ENCODE measurements at regions not wholly inside any gene's neighbourhood (a gene's known extent, or its start where the extent isn't known, plus 50 kb on each side); places are given as distances from the start of the nearest gene placed in this dataset.
A peak's percentile ranks its signal among the peaks of the same experiment; 100 is the strongest.

- WGBS, 2 donors (ENCODE audit: extremely low coverage in 2 of 2, insufficient read length in 2 of 2, insufficient replicate concordance in 1 of 2), result no CpG with 5 or more reads among the region's 3 CpGs
- Histone ChIP-seq H2BK5ac (ENCODE audit: low read length) (no peak overlapping the region), H3K4me1 (ENCODE audit: control insufficient read depth in 2 of 2, insufficient read depth in 1 of 2, low read depth in 1 of 2, low read length in 2 of 2) (no peaks in the 10 kb centered on the region), H3K4me3 (ENCODE audit: low read length in 2 of 2) (no peak overlapping the region), H2BK12ac (ENCODE audit: low read length) (no peak overlapping the region), H3K4me2 (ENCODE audit: insufficient read depth, low read length, poor library complexity, severe bottlenecking) (no peak overlapping the region), H2AK5ac (ENCODE audit: low read depth, low read length) (no peak overlapping the region), H4K91ac (ENCODE audit: low read depth, low read length, poor library complexity) (no peak overlapping the region), H3K27me3 (ENCODE audit: control insufficient read depth in 3 of 3, insufficient read depth in 3 of 3, low read depth in 1 of 3, low read length in 3 of 3) (no peaks in the 10 kb centered on the region), H3K4ac (ENCODE audit: low read length) (no peak overlapping the region), H3K23ac (ENCODE audit: low read depth, low read length, poor library complexity) (no peak overlapping the region), H3K79me1 (ENCODE audit: low read depth, low read length) (no peaks in the 10 kb centered on the region), H4K8ac (ENCODE audit: low read depth, low read length) (no peak overlapping the region), H2BK15ac (ENCODE audit: low read length) (no peak overlapping the region), H3K18ac (ENCODE audit: low read length) (no peak overlapping the region), H3K36me3 (replicated peaks in 1 of 2; ENCODE audit: control insufficient read depth in 2 of 2, insufficient read depth in 2 of 2, low read length in 2 of 2) (no peaks in the 10 kb centered on the region), H3K9ac (ENCODE audit: low read depth, low read length, poor library complexity) (no peak overlapping the region), H2BK120ac (ENCODE audit: low read depth, low read length) (no peak overlapping the region), H3K14ac (ENCODE audit: low read length) (no peak overlapping the region), H3K9me3 (replicated peaks in 1 of 2; ENCODE audit: control insufficient read depth in 2 of 2, insufficient read depth in 1 of 2, low read depth in 1 of 2, low read length in 2 of 2) (no peaks in the 10 kb centered on the region), H2AFZ (ENCODE audit: low read length) (no peak overlapping the region), H3K27ac (replicated peaks; ENCODE audit: low read length) (no peak overlapping the region)
- no peak for DNase-seq (ENCODE audit: low spot score)
These were observed 146.4 kb downstream of the CHD9NB start for GRCh38 chr16:52906281-52906680.

DNA sequence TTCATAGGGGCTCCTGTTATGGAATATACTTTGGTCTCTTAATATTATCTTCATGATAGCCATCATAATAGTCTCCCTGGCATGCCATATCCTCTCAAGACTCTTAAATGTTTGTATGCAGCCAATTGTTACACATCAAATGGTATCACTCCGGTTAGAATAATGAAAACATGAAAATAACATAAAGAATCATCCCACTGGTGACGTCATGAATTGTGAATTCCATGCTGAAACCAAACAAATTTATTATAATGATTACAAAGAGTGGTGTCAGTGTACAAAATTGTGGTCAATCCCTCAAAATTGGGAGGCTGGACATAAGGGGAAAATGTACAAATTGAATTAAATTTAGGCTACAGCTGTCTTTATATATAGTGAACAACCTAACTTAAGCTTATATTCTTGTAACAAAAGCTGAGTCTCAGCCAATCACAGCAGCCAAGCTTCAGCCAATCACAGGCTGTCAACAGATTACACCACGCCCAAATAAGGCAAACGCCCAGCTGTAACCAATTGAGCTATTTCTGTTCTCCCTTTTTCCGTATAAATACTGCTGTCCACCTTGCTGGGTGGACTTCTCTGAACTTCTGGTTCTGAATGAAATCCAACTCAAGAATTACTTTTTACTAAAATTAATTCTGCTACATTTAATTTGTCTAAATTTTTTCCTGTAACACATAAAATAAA is 156.1 kb downstream of the CHD9NB start:
- no peak overlapping the region for H3K9ac ChIP-seq (ENCODE audit: low read depth, low read length, poor library complexity)
- H2BK5ac ChIP-seq (ENCODE audit: low read length), result no peak overlapping the region
- H2AK5ac ChIP-seq (ENCODE audit: low read depth, low read length), result no peak overlapping the region
- no peaks in the 10 kb centered on the region for H3K27me3 ChIP-seq (ENCODE audit: control insufficient read depth in 3 of 3, insufficient read depth in 3 of 3, low read depth in 1 of 3, low read length in 3 of 3)
- no peaks in the 10 kb centered on the region for H3K36me3 ChIP-seq (replicated peaks in 1 of 2; ENCODE audit: control insufficient read depth in 2 of 2, insufficient read depth in 2 of 2, low read length in 2 of 2)
- H3K4me2 ChIP-seq (ENCODE audit: insufficient read depth, low read length, poor library complexity, severe bottlenecking), result no peak overlapping the region
- no CpG with 5 or more reads among the region's 5 CpGs for WGBS, 2 donors (ENCODE audit: extremely low coverage in 2 of 2, insufficient read length in 2 of 2, insufficient replicate concordance in 1 of 2)
- no peak overlapping the region for H3K18ac ChIP-seq (ENCODE audit: low read length)
- no peak overlapping the region for H3K4me3 ChIP-seq (ENCODE audit: low read length in 2 of 2)
- H3K4me1 ChIP-seq (ENCODE audit: control insufficient read depth in 2 of 2, insufficient read depth in 1 of 2, low read depth in 1 of 2, low read length in 2 of 2), result no peaks in the 10 kb centered on the region
- no peak for DNase-seq (ENCODE audit: low spot score)
- H2BK12ac ChIP-seq (ENCODE audit: low read length), result no peak overlapping the region
- peaks cover 0 to 2% of the 10 kb centered on the region in 2 donors for H3K9me3 ChIP-seq (replicated peaks in 1 of 2; ENCODE audit: control insufficient read depth in 2 of 2, insufficient read depth in 1 of 2, low read depth in 1 of 2, low read length in 2 of 2)
- no peak overlapping the region for H3K27ac ChIP-seq (replicated peaks; ENCODE audit: low read length)
- no peak overlapping the region for H3K23ac ChIP-seq (ENCODE audit: low read depth, low read length, poor library complexity)
- H3K79me1 ChIP-seq (ENCODE audit: low read depth, low read length), result no peaks in the 10 kb centered on the region
- H2BK120ac ChIP-seq (ENCODE audit: low read depth, low read length), result no peak overlapping the region
- H4K8ac ChIP-seq (ENCODE audit: low read depth, low read length), result no peak overlapping the region
- no peak overlapping the region for H2BK15ac ChIP-seq (ENCODE audit: low read length)
- no peak overlapping the region for H3K14ac ChIP-seq (ENCODE audit: low read length)
- no peak overlapping the region for H4K91ac ChIP-seq (ENCODE audit: low read depth, low read length, poor library complexity)
- no peak overlapping the region for H3K4ac ChIP-seq (ENCODE audit: low read length)
- no peak overlapping the region for H2AFZ ChIP-seq (ENCODE audit: low read length)

DNA sequence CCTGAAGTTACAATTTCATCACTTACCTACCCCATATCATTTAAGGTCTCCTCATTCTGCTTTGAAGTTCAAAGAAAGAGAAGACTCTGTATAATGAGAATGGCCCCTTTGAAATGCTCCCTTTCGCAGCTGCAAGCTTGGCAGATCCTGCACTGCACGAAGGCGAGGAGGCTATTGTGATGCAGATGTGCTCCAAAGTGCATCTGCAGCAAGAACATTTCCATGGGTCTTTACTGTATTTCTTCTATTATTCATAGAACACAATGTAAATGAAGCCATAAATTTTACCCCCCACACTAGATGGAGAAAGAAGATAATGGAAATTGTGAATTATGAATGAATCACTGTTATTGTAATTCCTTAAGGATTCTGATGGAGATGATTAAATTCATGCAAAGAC is 178.7 kb downstream of the CHD9NB start:
- H3K4me1 ChIP-seq (ENCODE audit: control insufficient read depth in 2 of 2, insufficient read depth in 1 of 2, low read depth in 1 of 2, low read length in 2 of 2), result peaks cover 1 to 15% of the 10 kb centered on the region in 2 donors
- no peak overlapping the region for H2BK120ac ChIP-seq (ENCODE audit: low read depth, low read length)
- WGBS, 2 donors (ENCODE audit: extremely low coverage in 2 of 2, insufficient read length in 2 of 2, insufficient replicate concordance in 1 of 2), result no CpG with 5 or more reads among the region's 3 CpGs
- no peak overlapping the region for H3K9ac ChIP-seq (ENCODE audit: low read depth, low read length, poor library complexity)
- no peaks in the 10 kb centered on the region for H3K27me3 ChIP-seq (ENCODE audit: control insufficient read depth in 3 of 3, insufficient read depth in 3 of 3, low read depth in 1 of 3, low read length in 3 of 3)
- H4K91ac ChIP-seq (ENCODE audit: low read depth, low read length, poor library complexity), result no peak overlapping the region
- H3K27ac ChIP-seq (replicated peaks; ENCODE audit: low read length), result no peak overlapping the region
- no peaks in the 10 kb centered on the region for H3K79me1 ChIP-seq (ENCODE audit: low read depth, low read length)
- H3K18ac ChIP-seq (ENCODE audit: low read length), result no peak overlapping the region
- no peak overlapping the region for H4K8ac ChIP-seq (ENCODE audit: low read depth, low read length)
- H2BK12ac ChIP-seq (ENCODE audit: low read length), result no peak overlapping the region
- DNase-seq (ENCODE audit: low spot score), result no peak
- no peak overlapping the region for H3K23ac ChIP-seq (ENCODE audit: low read depth, low read length, poor library complexity)
- H2BK5ac ChIP-seq (ENCODE audit: low read length), result no peak overlapping the region
- no peak overlapping the region for H3K14ac ChIP-seq (ENCODE audit: low read length)
- H3K4ac ChIP-seq (ENCODE audit: low read length), result no peak overlapping the region
- no peak overlapping the region for H2AFZ ChIP-seq (ENCODE audit: low read length)
- no peaks in the 10 kb centered on the region for H3K9me3 ChIP-seq (replicated peaks in 1 of 2; ENCODE audit: control insufficient read depth in 2 of 2, insufficient read depth in 1 of 2, low read depth in 1 of 2, low read length in 2 of 2)
- H2AK5ac ChIP-seq (ENCODE audit: low read depth, low read length), result no peak overlapping the region
- H3K4me3 ChIP-seq (ENCODE audit: low read length in 2 of 2), result no peak overlapping the region
- H2BK15ac ChIP-seq (ENCODE audit: low read length), result no peak overlapping the region
- H3K36me3 ChIP-seq (replicated peaks in 1 of 2; ENCODE audit: control insufficient read depth in 2 of 2, insufficient read depth in 2 of 2, low read length in 2 of 2), result no peaks in the 10 kb centered on the region
- H3K4me2 ChIP-seq (ENCODE audit: insufficient read depth, low read length, poor library complexity, severe bottlenecking), result no peak overlapping the region

DNA sequence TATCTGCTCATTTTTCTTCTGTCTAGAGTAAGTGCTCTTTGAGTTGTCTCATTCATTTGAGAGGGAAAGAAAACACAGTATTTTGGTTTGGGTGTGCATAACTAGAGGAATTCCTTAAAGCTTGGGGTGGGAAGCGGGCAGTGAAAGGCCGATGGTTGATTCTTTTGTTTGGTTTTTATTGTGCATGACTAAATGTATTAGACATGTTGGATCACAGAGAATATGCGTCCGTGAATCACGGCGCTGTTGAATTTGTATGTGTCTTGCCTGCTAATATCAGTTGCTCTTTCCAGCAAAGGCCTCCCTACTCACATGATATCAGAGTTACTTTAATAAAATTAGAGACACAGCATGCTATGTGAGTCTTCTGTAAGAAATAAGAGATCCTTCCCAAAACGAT is 180.0 kb downstream of the CHD9NB start:
- Histone ChIP-seq H4K91ac (ENCODE audit: low read depth, low read length, poor library complexity) (no peak overlapping the region), H2BK15ac (ENCODE audit: low read length) (no peak overlapping the region), H3K27ac (replicated peaks; ENCODE audit: low read length) (no peak overlapping the region), H3K4me1 (ENCODE audit: control insufficient read depth in 2 of 2, insufficient read depth in 1 of 2, low read depth in 1 of 2, low read length in 2 of 2) (peaks cover 1 to 15% of the 10 kb centered on the region in 2 donors), H2BK5ac (ENCODE audit: low read length) (no peak overlapping the region), H3K14ac (ENCODE audit: low read length) (no peak overlapping the region), H2AFZ (ENCODE audit: low read length) (peak overlapping the region; percentile 60), H3K27me3 (ENCODE audit: control insufficient read depth in 3 of 3, insufficient read depth in 3 of 3, low read depth in 1 of 3, low read length in 3 of 3) (no peaks in the 10 kb centered on the region), H2BK12ac (ENCODE audit: low read length) (no peak overlapping the region), H3K9me3 (replicated peaks in 1 of 2; ENCODE audit: control insufficient read depth in 2 of 2, insufficient read depth in 1 of 2, low read depth in 1 of 2, low read length in 2 of 2) (no peaks in the 10 kb centered on the region), H3K4ac (ENCODE audit: low read length) (no peak overlapping the region), H3K18ac (ENCODE audit: low read length) (no peak overlapping the region), H3K36me3 (replicated peaks in 1 of 2; ENCODE audit: control insufficient read depth in 2 of 2, insufficient read depth in 2 of 2, low read length in 2 of 2) (no peaks in the 10 kb centered on the region), H2AK5ac (ENCODE audit: low read depth, low read length) (no peak overlapping the region), H3K4me2 (ENCODE audit: insufficient read depth, low read length, poor library complexity, severe bottlenecking) (no peak overlapping the region), H3K9ac (ENCODE audit: low read depth, low read length, poor library complexity) (no peak overlapping the region), H3K4me3 (ENCODE audit: low read length in 2 of 2) (no peak overlapping the region), H4K8ac (ENCODE audit: low read depth, low read length) (no peak overlapping the region), H2BK120ac (ENCODE audit: low read depth, low read length) (no peak overlapping the region), H3K79me1 (ENCODE audit: low read depth, low read length) (no peaks in the 10 kb centered on the region), H3K23ac (ENCODE audit: low read depth, low read length, poor library complexity) (no peak overlapping the region)
- WGBS, 2 donors (ENCODE audit: extremely low coverage in 2 of 2, insufficient read length in 2 of 2, insufficient replicate concordance in 1 of 2), result no CpG with 5 or more reads among the region's 7 CpGs
- DNase-seq (ENCODE audit: low spot score), result no peak

Data from neuronal stem cell (in vitro differentiated cells).